Suprapubic skin (tissue), 4 donors: ENCODE measurements at regions not wholly inside any gene's neighbourhood (a gene's known extent, or its start where the extent isn't known, plus 50 kb on each side); places are given as distances from the start of the nearest gene placed in this dataset.

Experiments used
- DNase-seq, 2 donors: peaks; one replicate each; pipeline ENCODE4 v3.0.0-alpha.2; 2019; ENCODE audit warnings: low spot score in 2 of 2
- H3K27ac ChIP-seq: fragments of 200-600 bp; sonication (generic); one replicate; pipeline ENCODE4 v1.5.1; 2019
- H3K27me3 ChIP-seq: fragments of 200-600 bp; sonication (generic); one replicate; pipeline ENCODE4 v1.5.1; 2019
- H3K36me3 ChIP-seq: fragments of 200-600 bp; sonication (generic); one replicate; pipeline ENCODE4 v1.5.1; 2019
- H3K4me1 ChIP-seq: fragments of 200-600 bp; sonication (generic); one replicate; pipeline ENCODE4 v1.5.1; 2019
- H3K4me3 ChIP-seq: fragments of 200-600 bp; sonication (generic); one replicate; pipeline ENCODE4 v1.5.1; 2019; ENCODE audit warnings: mild to moderate bottlenecking
- H3K9me3 ChIP-seq: fragments of 200-600 bp; sonication (generic); one replicate; pipeline ENCODE4 v1.5.1; 2019
- EP300 ChIP-seq: sonication (generic); formaldehyde crosslinking; IDR thresholded peaks from one replicate; pipeline ENCODE4 v1.6.1; 2017; ENCODE audit warnings: antibody characterized with exemption
- POLR2A ChIP-seq, 2 donors: fragments of 450-650 bp; IDR thresholded peaks; one replicate each; pipeline ENCODE4 v1.6.1; 2017; ENCODE audit warnings: antibody characterized with exemption in 2 of 2, mild to moderate bottlenecking in 2 of 2, moderate library complexity in 2 of 2
- POLR2AphosphoS5 ChIP-seq, 3 donors: sonication (generic); formaldehyde crosslinking; IDR thresholded peaks; one replicate each; pipeline ENCODE4 v1.6.1; 2017; ENCODE audit warnings: antibody characterized with exemption in 3 of 3
- WGBS: methylation state at CpG from one replicate; pipeline ENCODE4 v1.1.5; 2018; 5-methylcytosine and 5-hydroxymethylcytosine counted together
- TF ChIP-seq, protein P1 (sequence below), 2 donors: fragments of 200-600 bp in 1 of 2; fragments of 450-650 bp in 1 of 2; sonication (generic) in 1 of 2; IDR thresholded peaks; one replicate each; pipeline ENCODE4 v1.5.1; 2016 to 2019; ENCODE audit warnings: antibody characterized with exemption in 2 of 2, mild to moderate bottlenecking in 1 of 2, moderate library complexity in 1 of 2

DNA sequence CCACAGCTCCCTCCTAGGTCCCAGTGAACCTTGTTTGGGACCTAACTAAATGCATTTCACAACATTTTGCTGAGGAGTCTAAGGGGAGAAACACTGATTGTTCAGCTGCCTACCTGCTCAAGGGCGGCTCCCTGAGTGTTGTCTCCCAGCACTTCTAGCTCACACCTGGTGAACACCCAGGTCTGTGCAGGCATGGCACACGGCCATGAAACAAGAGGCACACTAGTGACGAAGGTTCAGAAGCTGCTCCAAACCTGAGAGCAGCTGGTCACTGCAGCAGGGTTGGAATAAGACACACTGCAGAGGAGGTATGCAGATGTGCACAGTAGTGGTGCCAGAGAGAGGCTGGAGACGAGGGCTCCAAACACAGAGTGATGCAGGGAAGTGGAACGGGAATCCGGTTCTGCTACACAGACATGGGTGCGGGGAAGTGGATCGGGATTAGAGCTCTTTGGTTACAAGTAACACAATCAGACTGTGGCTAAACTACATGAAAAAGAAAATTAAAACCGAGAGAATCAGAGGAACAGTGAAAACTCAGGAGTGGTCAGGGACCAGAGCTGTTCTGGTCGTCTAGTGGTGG lies 486.1 kb upstream of the CDH4 start:
- DNase-seq, result no peak
- 69% methylated on average over 10 of the region's 10 CpGs for WGBS
- no peaks in the 10 kb centered on the region for H3K4me1 ChIP-seq
- H3K27me3 ChIP-seq, result no peaks in the 10 kb centered on the region
- no peaks in the 10 kb centered on the region for H3K36me3 ChIP-seq
- TF ChIP-seq POLR2A (IDR thresholded peaks at IDR 0.05) (no peak), EP300 (no peak), POLR2AphosphoS5 (IDR thresholded peaks at IDR 0.05) (no peak)
- TF ChIP-seq, protein P1, sequence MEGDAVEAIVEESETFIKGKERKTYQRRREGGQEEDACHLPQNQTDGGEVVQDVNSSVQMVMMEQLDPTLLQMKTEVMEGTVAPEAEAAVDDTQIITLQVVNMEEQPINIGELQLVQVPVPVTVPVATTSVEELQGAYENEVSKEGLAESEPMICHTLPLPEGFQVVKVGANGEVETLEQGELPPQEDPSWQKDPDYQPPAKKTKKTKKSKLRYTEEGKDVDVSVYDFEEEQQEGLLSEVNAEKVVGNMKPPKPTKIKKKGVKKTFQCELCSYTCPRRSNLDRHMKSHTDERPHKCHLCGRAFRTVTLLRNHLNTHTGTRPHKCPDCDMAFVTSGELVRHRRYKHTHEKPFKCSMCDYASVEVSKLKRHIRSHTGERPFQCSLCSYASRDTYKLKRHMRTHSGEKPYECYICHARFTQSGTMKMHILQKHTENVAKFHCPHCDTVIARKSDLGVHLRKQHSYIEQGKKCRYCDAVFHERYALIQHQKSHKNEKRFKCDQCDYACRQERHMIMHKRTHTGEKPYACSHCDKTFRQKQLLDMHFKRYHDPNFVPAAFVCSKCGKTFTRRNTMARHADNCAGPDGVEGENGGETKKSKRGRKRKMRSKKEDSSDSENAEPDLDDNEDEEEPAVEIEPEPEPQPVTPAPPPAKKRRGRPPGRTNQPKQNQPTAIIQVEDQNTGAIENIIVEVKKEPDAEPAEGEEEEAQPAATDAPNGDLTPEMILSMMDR (IDR thresholded peaks at IDR 0.05), result no peak
- H3K4me3 ChIP-seq, result no peak overlapping the region
- H3K27ac ChIP-seq, result no peak overlapping the region
- H3K9me3 ChIP-seq, result no peaks in the 10 kb centered on the region

DNA sequence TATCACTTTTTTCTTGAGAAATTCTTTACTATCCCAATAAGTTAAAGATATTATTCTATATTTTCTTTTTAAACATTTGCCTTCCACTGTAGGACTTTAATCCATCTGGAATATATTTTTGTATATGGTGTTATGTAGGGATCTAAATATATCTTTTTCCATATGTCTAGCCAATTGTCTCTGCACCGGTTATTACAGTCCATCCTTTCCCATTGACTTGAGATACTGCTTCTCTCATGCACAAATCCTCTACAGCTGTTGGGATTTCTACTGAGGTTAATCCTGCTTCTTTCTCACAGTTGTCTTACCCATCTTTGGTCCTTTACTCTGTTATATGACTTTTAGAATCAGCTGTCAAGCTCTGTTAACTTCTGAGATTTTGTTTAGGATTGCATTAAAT lies 483.8 kb upstream of the CDH4 start:
- Histone ChIP-seq H3K4me3 (no peak overlapping the region), H3K9me3 (no peaks in the 10 kb centered on the region), H3K27ac (no peak overlapping the region), H3K4me1 (no peaks in the 10 kb centered on the region), H3K36me3 (no peaks in the 10 kb centered on the region), H3K27me3 (no peaks in the 10 kb centered on the region)
- no peak for DNase-seq
- 61% methylated on average over 1 of the region's 1 CpG for WGBS
- TF ChIP-seq, protein P1 (IDR thresholded peaks at IDR 0.05), result no peak
- no peak for TF ChIP-seq EP300
- no peak for TF ChIP-seq POLR2AphosphoS5 (IDR thresholded peaks at IDR 0.05)
- no peak for TF ChIP-seq POLR2A (IDR thresholded peaks at IDR 0.05)

DNA sequence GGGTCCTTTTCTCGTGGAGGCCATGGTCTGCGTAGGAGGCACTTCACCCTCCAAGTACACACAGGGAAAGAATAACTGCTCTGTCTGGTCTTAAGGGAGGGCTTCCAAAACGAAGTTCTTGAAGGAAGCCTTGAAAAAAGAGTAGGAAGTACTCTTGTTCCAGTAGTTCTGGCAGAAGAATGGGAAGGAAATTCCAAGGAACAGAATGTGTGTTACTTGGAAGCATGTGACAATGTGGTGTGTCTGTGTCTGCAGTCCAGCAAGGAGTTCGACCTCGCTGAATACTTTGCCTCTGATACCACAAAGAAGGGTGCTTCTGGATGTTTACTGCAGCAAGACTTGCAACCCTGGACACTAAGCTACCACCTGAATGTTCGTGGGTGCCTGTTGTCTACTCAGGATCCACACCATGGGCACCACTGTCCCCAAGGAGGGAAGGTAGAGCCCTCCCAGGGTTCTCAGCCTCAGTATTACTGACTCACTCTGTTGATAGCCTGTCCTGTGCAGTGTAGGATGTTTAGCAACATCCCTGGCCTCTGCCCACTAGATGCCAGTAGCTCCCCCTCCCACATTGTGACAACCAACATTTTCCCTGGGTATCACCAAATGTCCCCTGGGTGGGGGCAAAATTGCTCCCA lies 471.6 kb upstream of the CDH4 start:
- Histone ChIP-seq H3K9me3 (no peaks in the 10 kb centered on the region), H3K27ac (no peak overlapping the region), H3K27me3 (no peaks in the 10 kb centered on the region), H3K36me3 (no peaks in the 10 kb centered on the region), H3K4me3 (no peak overlapping the region), H3K4me1 (no peaks in the 10 kb centered on the region)
- TF ChIP-seq, protein P1 (IDR thresholded peaks at IDR 0.05), result no peak
- TF ChIP-seq POLR2AphosphoS5 (IDR thresholded peaks at IDR 0.05) (no peak), POLR2A (IDR thresholded peaks at IDR 0.05) (no peak), EP300 (no peak)
- DNase-seq, result no peak
- WGBS, result 56% methylated on average over 6 of the region's 6 CpGs

DNA sequence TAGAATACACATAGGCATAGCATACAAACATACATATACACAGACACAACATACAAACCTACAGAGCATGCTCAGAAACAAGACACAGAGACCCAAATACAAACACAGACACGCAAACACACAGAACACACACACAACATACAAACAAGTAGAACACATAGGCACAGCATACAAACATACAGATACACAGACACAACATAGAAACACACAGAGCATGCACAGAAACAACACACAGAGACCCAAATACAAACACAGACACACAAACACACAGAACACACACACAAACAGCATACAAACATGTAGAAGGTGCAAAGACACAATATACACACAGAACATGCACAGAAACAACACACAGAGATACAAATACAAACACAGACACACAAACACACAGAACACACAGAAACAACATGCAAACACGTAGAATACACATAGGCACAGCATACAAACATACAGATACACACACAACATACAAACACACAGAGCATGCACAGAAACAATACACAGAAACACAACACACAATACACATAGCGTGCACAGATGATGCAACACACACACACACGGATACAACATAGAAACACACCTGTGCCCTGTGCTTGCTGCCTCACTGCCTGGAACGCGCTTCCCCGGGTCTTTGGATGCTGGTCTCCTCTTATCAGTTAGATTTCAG lies 469.0 kb upstream of the CDH4 start:
- TF ChIP-seq POLR2AphosphoS5 (IDR thresholded peaks at IDR 0.05) (no peak), POLR2A (IDR thresholded peaks at IDR 0.05) (no peak), EP300 (no peak)
- TF ChIP-seq, protein P1 (IDR thresholded peaks at IDR 0.05), result no peak
- DNase-seq, result no peak
- peaks cover 3% of the 10 kb centered on the region for H3K27me3 ChIP-seq
- no peaks in the 10 kb centered on the region for H3K4me1 ChIP-seq
- no peaks in the 10 kb centered on the region for H3K9me3 ChIP-seq
- 97% methylated on average over 7 of the region's 7 CpGs for WGBS
- no peak overlapping the region for H3K4me3 ChIP-seq
- no peak overlapping the region for H3K27ac ChIP-seq
- H3K36me3 ChIP-seq, result no peaks in the 10 kb centered on the region

DNA sequence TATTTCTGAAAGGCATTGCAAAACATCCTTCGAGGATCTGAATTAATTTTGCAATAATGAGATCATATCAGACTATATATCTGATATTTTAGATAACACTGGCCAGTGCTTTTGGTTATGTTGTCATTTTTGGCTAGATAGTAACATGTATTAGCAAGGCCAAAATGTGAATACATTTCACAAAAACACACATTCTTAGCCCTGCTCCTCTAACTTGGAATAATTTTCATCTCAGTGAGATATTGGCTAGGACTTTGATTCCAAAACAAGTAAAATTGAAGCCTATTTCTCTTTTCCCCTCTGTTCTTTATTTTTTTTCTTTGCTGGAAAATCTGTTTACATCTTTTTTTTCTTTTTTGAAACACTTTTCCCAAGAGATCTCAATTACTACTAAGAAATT lies 466.8 kb upstream of the CDH4 start:
- Histone ChIP-seq H3K4me1 (no peaks in the 10 kb centered on the region), H3K36me3 (no peaks in the 10 kb centered on the region), H3K9me3 (no peaks in the 10 kb centered on the region), H3K27me3 (peaks cover 6% of the 10 kb centered on the region), H3K4me3 (no peak overlapping the region), H3K27ac (no peak overlapping the region)
- TF ChIP-seq, protein P1 (IDR thresholded peaks at IDR 0.05), result no peak
- no peak for TF ChIP-seq POLR2AphosphoS5 (IDR thresholded peaks at IDR 0.05)
- no peak for TF ChIP-seq POLR2A (IDR thresholded peaks at IDR 0.05)
- no peak for TF ChIP-seq EP300
- DNase-seq, result no peak
- 29% methylated on average over 1 of the region's 1 CpG for WGBS
